ENCODE measurements at regions not wholly inside any gene's neighbourhood (a gene's known extent, or its start where the extent isn't known, plus 50 kb on each side); places are given as distances from the start of the nearest gene placed in this dataset.

- no peak for DNase-seq (ENCODE audit: low read depth)
Measured at GRCh38 chr11:112786196-112786595, 175.0 kb upstream of the NCAM1 start.

GRCh38 chr11:112786886-112787530, 174.2 kb upstream of the NCAM1 start:
- no peak for DNase-seq (ENCODE audit: low read depth)

GRCh38 chr11:112789481-112789880, 171.7 kb upstream of the NCAM1 start:
- DNase-seq (ENCODE audit: low read depth), result no peak

GRCh38 chr11:112790286-112790685, 170.9 kb upstream of the NCAM1 start:
- no peak for DNase-seq (ENCODE audit: low read depth)

- DNase-seq (ENCODE audit: low read depth), result no peak
Measured at GRCh38 chr11:112792070-112792469, 169.2 kb upstream of the NCAM1 start.

GRCh38 chr11:112793416-112793815, 167.8 kb upstream of the NCAM1 start:
- no peak for DNase-seq (ENCODE audit: low read depth)

GRCh38 chr11:112794331-112794846, 166.8 kb upstream of the NCAM1 start:
- no peak for DNase-seq (ENCODE audit: low read depth)

GRCh38 chr11:112795142-112795815, 165.9 kb upstream of the NCAM1 start:
- DNase-seq (ENCODE audit: low read depth), result no peak

GRCh38 chr11:112795911-112796649, 165.1 kb upstream of the NCAM1 start:
- no peak for DNase-seq (ENCODE audit: low read depth)

- DNase-seq (ENCODE audit: low read depth), result no peak
Measured at GRCh38 chr11:112797092-112797491, 164.1 kb upstream of the NCAM1 start.

GRCh38 chr11:112797648-112798293, 163.4 kb upstream of the NCAM1 start:
- DNase-seq (ENCODE audit: low read depth), result no peak

GRCh38 chr11:112801025-112801816, 160.0 kb upstream of the NCAM1 start:
- DNase-seq (ENCODE audit: low read depth), result no peak

GRCh38 chr11:112801817-112802088, 159.5 kb upstream of the NCAM1 start:
- no peak for DNase-seq (ENCODE audit: low read depth)

- no peak for DNase-seq (ENCODE audit: low read depth)
Measured at GRCh38 chr11:112805658-112806057, 155.6 kb upstream of the NCAM1 start.

GRCh38 chr11:112806256-112806655, 155.0 kb upstream of the NCAM1 start:
- DNase-seq (ENCODE audit: low read depth), result no peak

GRCh38 chr11:112806876-112807275, 154.3 kb upstream of the NCAM1 start:
- no peak for DNase-seq (ENCODE audit: low read depth)

GRCh38 chr11:112809429-112809828, 151.8 kb upstream of the NCAM1 start:
- DNase-seq (ENCODE audit: low read depth), result no peak

- no peak for DNase-seq (ENCODE audit: low read depth)
Measured at GRCh38 chr11:112810951-112811350, 150.3 kb upstream of the NCAM1 start.

GRCh38 chr11:112811783-112812182, 149.4 kb upstream of the NCAM1 start:
- DNase-seq (ENCODE audit: low read depth), result no peak

- no peak for DNase-seq (ENCODE audit: low read depth)
Measured at GRCh38 chr11:112812729-112813128, 148.5 kb upstream of the NCAM1 start.

GRCh38 chr11:112814168-112814567, 147.1 kb upstream of the NCAM1 start:
- DNase-seq (ENCODE audit: low read depth), result no peak

- no peak for DNase-seq (ENCODE audit: low read depth)
Measured at GRCh38 chr11:112817376-112817775, 143.8 kb upstream of the NCAM1 start.

Data from GM04504 (cell line).